IPS-NIHi11 (cell line): ENCODE measurements at regions not wholly inside any gene's neighbourhood (a gene's known extent, or its start where the extent isn't known, plus 50 kb on each side); places are given as distances from the start of the nearest gene placed in this dataset.

Experiments
- DNase-seq: peaks from one replicate; pipeline ENCODE4 v3.0.0; 2012; ENCODE audit warnings: mixed read lengths, low spot score

GRCh38 chr3:102529452-102529851 lies 94.6 kb downstream of the ZPLD1 start:
- peak; percentile 46 for DNase-seq

DNA sequence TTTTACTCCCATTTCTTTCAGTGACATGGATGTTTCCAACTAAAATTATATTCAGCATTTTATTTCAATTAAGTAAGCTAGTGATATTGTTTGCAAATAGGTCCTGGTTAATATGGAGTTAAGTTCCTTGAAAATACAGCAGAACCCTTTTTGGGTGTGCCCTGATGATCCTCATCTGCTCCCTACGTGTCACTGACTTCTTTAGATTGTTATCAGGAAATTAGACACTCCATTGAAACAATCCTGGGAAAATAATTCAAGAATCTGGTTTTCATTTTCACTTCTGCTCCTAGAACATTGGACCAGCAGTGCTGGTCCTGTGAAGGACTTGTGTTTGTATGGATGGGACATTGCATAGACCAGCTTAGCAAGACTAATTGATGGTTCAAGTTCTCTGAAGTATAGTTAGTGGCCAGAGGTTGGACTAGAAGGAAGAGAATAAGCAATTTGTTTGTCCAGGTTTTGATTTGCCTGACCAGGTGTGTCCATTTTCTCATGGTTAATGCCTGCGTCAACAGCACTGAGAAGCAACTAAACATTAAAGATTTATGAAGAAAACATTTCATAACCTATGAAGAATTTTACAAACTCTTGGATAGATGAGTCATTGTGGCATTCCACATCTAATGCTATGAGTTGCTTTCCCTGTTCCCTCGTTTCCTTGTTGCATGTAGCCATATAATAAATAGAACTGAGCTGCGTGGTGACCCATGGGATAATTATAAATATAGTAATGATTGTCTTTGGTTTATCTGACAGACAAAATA lies 95.8 kb downstream of the ZPLD1 start:
- no peak for DNase-seq

- DNase-seq = no peak
Observed at GRCh38 chr3:102531686-102532085, 96.9 kb downstream of the ZPLD1 start.

GRCh38 chr3:102532901-102533300 lies 98.1 kb downstream of the ZPLD1 start:
- no peak for DNase-seq

GRCh38 chr3:102533784-102534183 lies 99.0 kb downstream of the ZPLD1 start:
- DNase-seq = no peak

GRCh38 chr3:102536456-102536855 lies 101.6 kb downstream of the ZPLD1 start:
- DNase-seq = peak; percentile 39

DNA sequence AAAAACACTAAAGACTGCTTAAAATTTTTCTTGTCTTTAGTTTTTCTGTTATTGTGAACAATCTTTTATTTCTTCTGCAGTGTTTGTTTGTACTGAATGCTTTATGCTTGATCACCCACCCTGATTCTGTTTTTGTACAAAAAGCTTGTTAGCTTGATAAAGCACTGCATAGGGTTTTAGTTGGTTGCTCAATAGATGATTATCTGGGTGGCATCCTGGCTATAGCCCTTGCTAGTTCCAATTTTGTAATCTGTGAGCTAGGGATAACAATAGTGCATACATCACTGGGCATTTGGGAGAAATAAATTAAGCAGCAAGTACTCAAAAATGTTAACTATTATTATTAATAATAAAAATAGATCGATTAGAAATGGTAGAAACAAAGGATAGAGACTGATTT lies 102.3 kb downstream of the ZPLD1 start:
- DNase-seq = no peak

DNA sequence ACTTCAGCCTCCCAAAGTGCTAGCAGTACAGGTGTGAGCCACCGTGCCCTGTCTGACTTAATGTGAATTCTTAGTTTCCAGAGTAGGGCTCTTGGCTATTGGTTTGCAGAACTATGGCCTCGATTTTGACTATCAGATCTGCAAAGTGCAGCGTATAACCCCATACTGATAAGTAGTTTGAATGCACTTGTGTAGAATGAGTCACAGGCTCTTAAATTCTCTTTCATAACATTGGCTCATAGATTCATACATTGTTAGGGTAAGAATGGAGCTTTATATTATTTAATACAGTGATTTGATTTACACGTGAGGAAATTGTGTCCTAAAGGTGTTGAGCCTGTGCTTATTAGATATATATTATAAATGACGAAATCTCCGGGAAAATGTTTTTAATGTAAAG lies 109.9 kb downstream of the ZPLD1 start:
- DNase-seq = no peak

- no peak for DNase-seq
Observed at GRCh38 chr3:102545276-102545675, 110.5 kb downstream of the ZPLD1 start.

- DNase-seq = no peak
Observed at GRCh38 chr3:102553876-102554275, 119.1 kb downstream of the ZPLD1 start.

- DNase-seq = no peak
Observed at GRCh38 chr3:102570511-102570910, 135.7 kb downstream of the ZPLD1 start.

DNA sequence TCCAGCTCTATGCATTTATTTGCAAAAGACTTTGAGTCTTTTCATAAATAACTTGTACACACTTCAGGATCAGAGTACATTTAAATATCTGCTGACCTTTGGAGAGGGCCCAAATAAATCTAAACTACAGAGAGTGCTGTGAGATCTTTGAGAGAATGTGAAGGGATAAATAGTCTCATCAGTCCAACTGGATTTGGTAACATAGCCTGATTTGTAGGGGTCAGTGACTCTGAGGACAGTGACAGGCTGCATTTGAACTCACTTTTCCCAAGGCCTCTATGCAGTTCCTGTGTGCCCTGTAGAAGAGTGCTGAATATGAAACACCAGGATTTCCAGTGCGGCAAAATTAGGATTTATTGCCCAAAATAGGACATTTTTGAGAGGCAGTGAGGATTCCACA lies 136.2 kb downstream of the ZPLD1 start:
- no peak for DNase-seq

- no peak for DNase-seq
Observed at GRCh38 chr3:102571720-102572384, 137.0 kb downstream of the ZPLD1 start.

GRCh38 chr3:102573483-102574028 lies 138.7 kb downstream of the ZPLD1 start:
- no peak for DNase-seq

DNA sequence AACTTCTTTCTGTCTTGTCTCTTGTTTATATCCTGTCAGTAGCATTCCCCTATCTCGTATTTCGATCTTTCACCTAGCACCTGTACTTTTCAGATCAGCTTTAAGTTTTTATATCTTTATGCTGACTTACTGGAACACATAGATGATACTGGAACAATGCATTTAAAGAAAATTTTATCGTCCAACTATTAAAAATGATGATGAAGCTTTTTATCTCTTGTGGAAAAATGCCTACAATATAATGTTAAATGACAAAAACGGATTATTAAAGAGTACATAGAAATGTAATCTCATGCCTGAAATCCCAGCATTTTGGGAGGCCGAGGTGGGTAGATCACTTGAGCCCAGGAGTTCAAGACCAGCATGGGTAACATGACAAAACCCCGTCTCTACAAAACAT lies 139.5 kb downstream of the ZPLD1 start:
- no peak for DNase-seq

GRCh38 chr3:102576651-102577050 lies 141.8 kb downstream of the ZPLD1 start:
- no peak for DNase-seq

DNA sequence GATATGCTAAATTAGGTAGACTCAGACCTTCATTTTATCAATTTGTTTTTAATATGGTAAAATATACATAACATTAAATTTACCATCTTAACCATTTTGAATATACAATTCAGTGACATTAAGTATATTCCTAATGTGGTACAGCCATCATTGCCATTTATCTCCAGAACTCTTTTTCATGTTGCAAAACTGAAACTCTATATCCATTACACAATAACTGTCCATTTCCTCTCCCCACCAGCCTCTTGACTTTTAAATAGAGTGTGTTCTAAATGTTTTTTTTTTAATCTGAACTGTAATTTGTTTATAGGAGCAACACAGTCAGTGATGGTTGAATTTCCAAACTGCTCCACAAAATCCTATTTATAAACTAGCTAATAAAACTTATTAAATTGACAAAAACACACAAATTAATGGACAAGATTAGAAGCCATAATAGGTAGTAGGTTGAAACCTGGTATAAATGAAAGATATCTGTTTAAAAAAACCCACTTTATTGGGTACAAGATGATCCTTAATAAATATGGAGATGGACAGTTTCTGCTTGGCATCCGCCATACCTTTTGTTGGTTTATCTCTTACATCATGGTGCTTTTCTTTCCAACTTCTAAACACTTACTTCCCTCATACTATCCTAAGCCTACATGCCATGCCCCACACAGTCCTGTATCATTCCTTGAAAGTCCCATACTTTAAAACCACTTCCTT lies 142.4 kb downstream of the ZPLD1 start:
- DNase-seq = no peak

- no peak for DNase-seq
Observed at GRCh38 chr3:102580760-102581159, 145.9 kb downstream of the ZPLD1 start.

GRCh38 chr3:102586485-102586884 lies 151.7 kb downstream of the ZPLD1 start:
- DNase-seq = no peak

GRCh38 chr3:102593812-102594602 lies 159.2 kb downstream of the ZPLD1 start:
- DNase-seq = no peak

DNA sequence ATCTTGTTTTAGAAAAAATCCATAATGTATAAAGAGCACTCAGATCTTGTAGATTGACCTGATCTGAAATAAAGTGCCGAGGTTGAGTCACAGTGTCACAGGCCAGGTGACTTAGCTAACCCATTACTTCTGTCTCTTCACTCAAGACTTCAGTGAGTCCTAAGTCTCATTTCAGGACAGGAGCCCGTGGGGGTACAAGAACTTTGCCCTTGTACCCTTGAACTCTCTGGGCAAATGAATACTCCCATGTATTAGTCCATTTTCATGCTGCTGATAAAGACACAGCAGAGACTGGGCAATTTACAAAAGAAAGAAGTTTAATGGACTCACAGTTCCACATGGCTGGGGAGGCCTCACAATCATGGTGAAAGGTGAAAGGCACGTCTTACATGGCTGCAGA lies 160.2 kb downstream of the ZPLD1 start:
- no peak for DNase-seq
